Liver (tissue), 8 donors: ENCODE measurements at regions not wholly inside any gene's neighbourhood (a gene's known extent, or its start where the extent isn't known, plus 50 kb on each side); places are given as distances from the start of the nearest gene placed in this dataset.

Source experiments
- DNase-seq: peaks from one replicate; pipeline ENCODE4 v3.0.0-alpha.2; 2017; ENCODE audit warnings: low spot score
- H3K27ac ChIP-seq, 2 donors: one replicate each; pipeline ENCODE4 v1.7.0; 2013; ENCODE audit warnings: inconsistent platforms in 2 of 2, low read length in 2 of 2, control low read depth in 1 of 2, low read depth in 1 of 2, mild to moderate bottlenecking in 1 of 2
- H3K27me3 ChIP-seq, 4 donors: one replicate each; pipeline versions ENCODE4 v1.6.1 to v1.7.0; 2013; ENCODE audit warnings: low read length in 3 of 4, inconsistent platforms in 1 of 4, mild to moderate bottlenecking in 1 of 4, moderate library complexity in 1 of 4; ENCODE audit not compliant: control insufficient read depth in 4 of 4, insufficient read depth in 4 of 4
- H3K36me3 ChIP-seq, 4 donors: one replicate each; pipeline versions ENCODE4 v1.6.1 to v1.7.0; 2013; ENCODE audit warnings: low read length in 3 of 4, mild to moderate bottlenecking in 3 of 4, low read depth in 1 of 4, moderate library complexity in 1 of 4; ENCODE audit not compliant: control insufficient read depth in 4 of 4, insufficient read depth in 3 of 4
- H3K4me1 ChIP-seq, 4 donors: one replicate each; pipeline versions ENCODE4 v1.6.1 to v1.7.0; 2013; ENCODE audit warnings: low read length in 3 of 4, mild to moderate bottlenecking in 3 of 4, moderate library complexity in 1 of 4; ENCODE audit not compliant: control insufficient read depth in 4 of 4, insufficient read depth in 4 of 4
- H3K4me3 ChIP-seq, 3 donors: one replicate each; pipeline versions ENCODE4 v1.6.1 to v1.7.0; 2013; ENCODE audit warnings: low read length in 3 of 3, control low read depth in 1 of 3, low read depth in 1 of 3, mild to moderate bottlenecking in 1 of 3
- H3K9ac ChIP-seq, 2 donors: one replicate each; pipeline ENCODE4 v1.7.0; 2013; ENCODE audit warnings: low read length in 2 of 2, mild to moderate bottlenecking in 2 of 2, moderate library complexity in 2 of 2, control low read depth in 1 of 2, low read depth in 1 of 2
- H3K9me3 ChIP-seq, 4 donors: one replicate each; pipeline versions ENCODE4 v1.6.1 to v1.7.0; 2013; ENCODE audit warnings: low read length in 3 of 4; ENCODE audit not compliant: control insufficient read depth in 4 of 4
- ATF3 ChIP-seq: IDR thresholded peaks from 2 replicates; pipeline ENCODE4 v1.6.1; 2016; ENCODE audit warnings: antibody characterized with exemption
- CTCF ChIP-seq: fragments of 150-350 bp; IDR thresholded peaks from 2 replicates; pipeline ENCODE4 v1.5.1; 2017; ENCODE audit warnings: improper control_type of control experiment, low read depth, low read length; ENCODE audit not compliant: missing input control
- EGR1 ChIP-seq, 2 donors: IDR thresholded peaks; 2 replicates each; pipeline ENCODE4 v1.6.1; 2016 to 2018; ENCODE audit warnings: antibody characterized with exemption in 2 of 2, low read depth in 2 of 2
- FOXA2 ChIP-seq: IDR thresholded peaks from 2 replicates; pipeline ENCODE4 v1.6.1; 2016; ENCODE audit warnings: antibody characterized with exemption
- GABPA ChIP-seq, 2 donors: IDR thresholded peaks in 1 of 2; conservative IDR thresholded peaks in 1 of 2; 2 replicates each; pipeline ENCODE4 v1.6.1; 2016; ENCODE audit warnings: antibody characterized with exemption in 2 of 2, mild to moderate bottlenecking in 1 of 2, moderate library complexity in 1 of 2
- HNF4A ChIP-seq, 2 donors: conservative IDR thresholded peaks; 2 replicates each; pipeline ENCODE4 v1.6.1; 2016; ENCODE audit warnings: antibody characterized with exemption in 2 of 2, mild to moderate bottlenecking in 2 of 2
- HNF4G ChIP-seq: IDR thresholded peaks from 2 replicates; pipeline ENCODE4 v1.6.1; 2016; ENCODE audit warnings: antibody characterized with exemption
- JUND ChIP-seq, 2 donors: IDR thresholded peaks; 2 replicates each; pipeline ENCODE4 v1.6.1; 2016; ENCODE audit warnings: antibody characterized with exemption in 2 of 2
- MAX ChIP-seq: IDR thresholded peaks from 2 replicates; pipeline ENCODE4 v1.6.1; 2016; ENCODE audit warnings: antibody characterized with exemption
- NR2F2 ChIP-seq: IDR thresholded peaks from 2 replicates; pipeline ENCODE4 v1.6.1; 2016; ENCODE audit warnings: antibody characterized with exemption
- RAD21 ChIP-seq, 2 donors: IDR thresholded peaks; 2 replicates each; pipeline ENCODE4 v1.6.1; 2016; ENCODE audit warnings: antibody characterized with exemption in 2 of 2, mild to moderate bottlenecking in 2 of 2
- REST ChIP-seq: IDR thresholded peaks from 2 replicates; pipeline ENCODE4 v1.6.1; 2016; ENCODE audit warnings: antibody characterized with exemption, mild to moderate bottlenecking
- RXRA ChIP-seq, 2 donors: IDR thresholded peaks; 2 replicates each; pipeline ENCODE4 v1.6.1; 2017 to 2018; ENCODE audit warnings: antibody characterized with exemption in 2 of 2, mild to moderate bottlenecking in 1 of 2
- SP1 ChIP-seq: IDR thresholded peaks from 2 replicates; pipeline ENCODE4 v1.6.1; 2018; ENCODE audit warnings: antibody characterized with exemption, mild to moderate bottlenecking
- TAF1 ChIP-seq: conservative IDR thresholded peaks from 2 replicates; pipeline ENCODE4 v1.6.1; 2016; ENCODE audit warnings: antibody characterized with exemption, mild to moderate bottlenecking
- YY1 ChIP-seq: IDR thresholded peaks from 2 replicates; pipeline ENCODE4 v1.6.1; 2016; ENCODE audit warnings: antibody characterized with exemption, mild to moderate bottlenecking
- ZBTB33 ChIP-seq: IDR thresholded peaks from 2 replicates; pipeline ENCODE4 v1.6.1; 2016; ENCODE audit warnings: antibody characterized with exemption
- WGBS: extraction: QIAGEN DNeasy Blood & Tissue Kit; methylation state at CpG from one replicate; pipeline ENCODE4 v1.1.7; 2013; 5-methylcytosine and 5-hydroxymethylcytosine counted together
- donor health status: healthy.
- donor health status: healthy.
- donor health status: healthy.
- donor health status: healthy.
- donor health status: healthy.

- Histone ChIP-seq H3K4me3 (no peak overlapping the region), H3K4me1 (no peaks in the 10 kb centered on the region), H3K27me3 (no peaks in the 10 kb centered on the region), H3K9me3 (peaks cover 0 to 1% (median 0%) of the 10 kb centered on the region in 4 donors), H3K27ac (no peak overlapping the region), H3K9ac (no peak overlapping the region), H3K36me3 (no peaks in the 10 kb centered on the region)
- TF ChIP-seq RXRA (IDR thresholded peaks at IDR 0.05) (no peak), SP1 (no peak)
- DNase-seq: no peak
- 92% methylated on average over 2 of the region's 2 CpGs for WGBS
Measured at GRCh38 chr14:75370416-75371205, 57.2 kb upstream of the JDP2 start.

- H3K9ac ChIP-seq: no peak overlapping the region
- H3K27me3 ChIP-seq: no peaks in the 10 kb centered on the region
- WGBS: 97% methylated on average over 2 of the region's 2 CpGs
- DNase-seq: no peak
- no peak overlapping the region for H3K27ac ChIP-seq
- peaks cover 0 to 1% (median 0%) of the 10 kb centered on the region in 4 donors for H3K9me3 ChIP-seq
- TF ChIP-seq REST: no peak
- TF ChIP-seq HNF4A (conservative IDR thresholded peaks at IDR 0.05): no peak
- no peak for TF ChIP-seq HNF4G
- TF ChIP-seq ZBTB33: no peak
- no peak for TF ChIP-seq TAF1
- TF ChIP-seq FOXA2: no peak
- no peak for TF ChIP-seq RAD21 (IDR thresholded peaks at IDR 0.05)
- no peak for TF ChIP-seq ATF3
- no peak for TF ChIP-seq YY1
- no peak for TF ChIP-seq EGR1 (IDR thresholded peaks at IDR 0.05; ENCODE audit: low read depth in 2 of 2)
- no peak for TF ChIP-seq CTCF
- TF ChIP-seq NR2F2: no peak
- no peak for TF ChIP-seq RXRA (IDR thresholded peaks at IDR 0.05)
- TF ChIP-seq JUND (IDR thresholded peaks at IDR 0.05): no peak
- TF ChIP-seq MAX: no peak
- no peak for TF ChIP-seq GABPA (IDR thresholded peaks at IDR 0.05 in 1 of 2, conservative IDR thresholded peaks at IDR 0.05 in 1 of 2)
- H3K36me3 ChIP-seq: no peaks in the 10 kb centered on the region
- H3K4me1 ChIP-seq: no peaks in the 10 kb centered on the region
- H3K4me3 ChIP-seq: no peak overlapping the region
Measured at GRCh38 chr14:75371297-75371696, 56.5 kb upstream of the JDP2 start.
